OCI-LY3 (cell line): ENCODE measurements at regions not wholly inside any gene's neighbourhood (a gene's known extent, or its start where the extent isn't known, plus 50 kb on each side); places are given as distances from the start of the nearest gene placed in this dataset.

Experiments used
- CTCF ChIP-seq: fragments of 200-600, 300-600 bp; sonication (generic); IDR thresholded peaks from 2 replicates; pipeline ENCODE4 v1.5.1; 2014; ENCODE audit warnings: antibody characterized with exemption, low read length, low read depth
- EZH2phosphoT487 ChIP-seq: fragments of 200-600 bp; shearing (Covaris generic); IDR thresholded peaks from 2 replicates; pipeline ENCODE4 v1.6.1; 2018; ENCODE audit warnings: antibody characterized with exemption, mixed run types, low read depth

GRCh38 chr6:73901986-73902385 lies 206.0 kb downstream of the CD109 start:
- TF ChIP-seq CTCF (no peak), EZH2phosphoT487 (no peak)
